Liver (tissue), 8 donors: ENCODE measurements at regions not wholly inside any gene's neighbourhood (a gene's known extent, or its start where the extent isn't known, plus 50 kb on each side); places are given as distances from the start of the nearest gene placed in this dataset.

ENCODE experiments used
- DNase-seq: peaks from one replicate; pipeline ENCODE4 v3.0.0-alpha.2; 2017; ENCODE audit warnings: low spot score
- H3K27ac ChIP-seq, 2 donors: one replicate each; pipeline ENCODE4 v1.7.0; 2013; ENCODE audit warnings: inconsistent platforms in 2 of 2, low read length in 2 of 2, control low read depth in 1 of 2, low read depth in 1 of 2, mild to moderate bottlenecking in 1 of 2
- H3K27me3 ChIP-seq, 4 donors: one replicate each; pipeline versions ENCODE4 v1.6.1 to v1.7.0; 2013; ENCODE audit warnings: low read length in 3 of 4, inconsistent platforms in 1 of 4, mild to moderate bottlenecking in 1 of 4, moderate library complexity in 1 of 4; ENCODE audit not compliant: control insufficient read depth in 4 of 4, insufficient read depth in 4 of 4
- H3K36me3 ChIP-seq, 4 donors: one replicate each; pipeline versions ENCODE4 v1.6.1 to v1.7.0; 2013; ENCODE audit warnings: low read length in 3 of 4, mild to moderate bottlenecking in 3 of 4, low read depth in 1 of 4, moderate library complexity in 1 of 4; ENCODE audit not compliant: control insufficient read depth in 4 of 4, insufficient read depth in 3 of 4
- H3K4me1 ChIP-seq, 4 donors: one replicate each; pipeline versions ENCODE4 v1.6.1 to v1.7.0; 2013; ENCODE audit warnings: low read length in 3 of 4, mild to moderate bottlenecking in 3 of 4, moderate library complexity in 1 of 4; ENCODE audit not compliant: control insufficient read depth in 4 of 4, insufficient read depth in 4 of 4
- H3K4me3 ChIP-seq, 3 donors: one replicate each; pipeline versions ENCODE4 v1.6.1 to v1.7.0; 2013; ENCODE audit warnings: low read length in 3 of 3, control low read depth in 1 of 3, low read depth in 1 of 3, mild to moderate bottlenecking in 1 of 3
- H3K9ac ChIP-seq, 2 donors: one replicate each; pipeline ENCODE4 v1.7.0; 2013; ENCODE audit warnings: low read length in 2 of 2, mild to moderate bottlenecking in 2 of 2, moderate library complexity in 2 of 2, control low read depth in 1 of 2, low read depth in 1 of 2
- H3K9me3 ChIP-seq, 4 donors: one replicate each; pipeline versions ENCODE4 v1.6.1 to v1.7.0; 2013; ENCODE audit warnings: low read length in 3 of 4; ENCODE audit not compliant: control insufficient read depth in 4 of 4
- EGR1 ChIP-seq, 2 donors: IDR thresholded peaks; 2 replicates each; pipeline ENCODE4 v1.6.1; 2016 to 2018; ENCODE audit warnings: antibody characterized with exemption in 2 of 2, low read depth in 2 of 2
- FOXA1 ChIP-seq: IDR thresholded peaks from 2 replicates; pipeline ENCODE4 v1.6.1; 2016; ENCODE audit warnings: antibody characterized with exemption
- FOXA2 ChIP-seq: IDR thresholded peaks from 2 replicates; pipeline ENCODE4 v1.6.1; 2016; ENCODE audit warnings: antibody characterized with exemption
- GABPA ChIP-seq, 2 donors: IDR thresholded peaks in 1 of 2; conservative IDR thresholded peaks in 1 of 2; 2 replicates each; pipeline ENCODE4 v1.6.1; 2016; ENCODE audit warnings: antibody characterized with exemption in 2 of 2, mild to moderate bottlenecking in 1 of 2, moderate library complexity in 1 of 2
- HNF4A ChIP-seq, 2 donors: conservative IDR thresholded peaks; 2 replicates each; pipeline ENCODE4 v1.6.1; 2016; ENCODE audit warnings: antibody characterized with exemption in 2 of 2, mild to moderate bottlenecking in 2 of 2
- HNF4G ChIP-seq: IDR thresholded peaks from 2 replicates; pipeline ENCODE4 v1.6.1; 2016; ENCODE audit warnings: antibody characterized with exemption
- JUND ChIP-seq, 2 donors: IDR thresholded peaks; 2 replicates each; pipeline ENCODE4 v1.6.1; 2016; ENCODE audit warnings: antibody characterized with exemption in 2 of 2
- NR2F2 ChIP-seq: IDR thresholded peaks from 2 replicates; pipeline ENCODE4 v1.6.1; 2016; ENCODE audit warnings: antibody characterized with exemption
- RAD21 ChIP-seq, 2 donors: IDR thresholded peaks; 2 replicates each; pipeline ENCODE4 v1.6.1; 2016; ENCODE audit warnings: antibody characterized with exemption in 2 of 2, mild to moderate bottlenecking in 2 of 2
- RXRA ChIP-seq, 2 donors: IDR thresholded peaks; 2 replicates each; pipeline ENCODE4 v1.6.1; 2017 to 2018; ENCODE audit warnings: antibody characterized with exemption in 2 of 2, mild to moderate bottlenecking in 1 of 2
- SP1 ChIP-seq: IDR thresholded peaks from 2 replicates; pipeline ENCODE4 v1.6.1; 2018; ENCODE audit warnings: antibody characterized with exemption, mild to moderate bottlenecking
- TAF1 ChIP-seq: conservative IDR thresholded peaks from 2 replicates; pipeline ENCODE4 v1.6.1; 2016; ENCODE audit warnings: antibody characterized with exemption, mild to moderate bottlenecking
- WGBS: extraction: QIAGEN DNeasy Blood & Tissue Kit; methylation state at CpG from one replicate; pipeline ENCODE4 v1.1.7; 2013; 5-methylcytosine and 5-hydroxymethylcytosine counted together
- TF ChIP-seq, protein P1 (sequence below): IDR thresholded peaks from 2 replicates; pipeline ENCODE4 v1.6.1; 2016; ENCODE audit warnings: antibody characterized with exemption
- TF ChIP-seq, protein P2 (sequence below): IDR thresholded peaks from 2 replicates; pipeline ENCODE4 v1.6.1; 2016; ENCODE audit warnings: antibody characterized with exemption
- TF ChIP-seq, protein P3 (sequence below): fragments of 150-350 bp; IDR thresholded peaks from 2 replicates; pipeline ENCODE4 v1.5.1; 2017; ENCODE audit warnings: improper control_type of control experiment, low read depth, low read length; ENCODE audit not compliant: missing input control
- TF ChIP-seq, protein P4 (sequence below): IDR thresholded peaks from 2 replicates; pipeline ENCODE4 v1.6.1; 2016; ENCODE audit warnings: antibody characterized with exemption, mild to moderate bottlenecking
- donor health status: healthy.
- donor health status: healthy.
- donor health status: healthy.
- donor health status: healthy.
- donor health status: healthy.

DNA sequence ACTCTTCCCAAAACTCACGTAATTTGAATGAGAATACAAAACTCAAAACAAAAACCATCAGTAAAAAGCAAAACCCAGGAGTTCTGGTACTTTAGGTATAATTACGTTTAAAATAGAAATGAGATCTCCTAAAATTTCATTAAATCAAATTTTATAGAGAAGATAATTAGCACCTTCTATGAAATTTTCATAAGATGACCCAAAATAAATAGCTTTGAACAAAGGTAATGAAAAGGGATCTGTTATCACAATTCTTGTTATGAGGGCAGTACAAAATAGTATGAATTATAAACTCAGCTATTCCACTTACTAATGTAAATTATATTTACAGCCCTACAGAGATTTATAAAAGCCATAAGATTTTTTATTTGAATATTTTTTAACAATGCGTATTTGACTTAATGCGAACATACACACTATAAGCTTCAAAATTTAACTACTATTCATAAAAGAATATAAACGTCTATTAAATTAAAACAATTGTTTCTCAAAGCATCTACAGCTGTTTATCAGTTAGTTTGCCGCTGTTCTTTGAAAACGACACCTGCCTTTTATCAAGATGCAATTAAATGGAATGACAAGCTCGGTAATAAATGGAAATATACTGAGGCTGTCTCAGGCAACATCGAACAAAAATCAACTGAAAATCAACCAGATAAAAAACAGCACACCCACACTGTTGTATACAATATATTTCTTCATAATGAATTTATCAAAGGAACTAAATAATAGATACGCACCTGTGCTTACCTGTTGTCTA, 63.8 kb downstream of the KCNRG start (continued):
- TF ChIP-seq, protein P1, sequence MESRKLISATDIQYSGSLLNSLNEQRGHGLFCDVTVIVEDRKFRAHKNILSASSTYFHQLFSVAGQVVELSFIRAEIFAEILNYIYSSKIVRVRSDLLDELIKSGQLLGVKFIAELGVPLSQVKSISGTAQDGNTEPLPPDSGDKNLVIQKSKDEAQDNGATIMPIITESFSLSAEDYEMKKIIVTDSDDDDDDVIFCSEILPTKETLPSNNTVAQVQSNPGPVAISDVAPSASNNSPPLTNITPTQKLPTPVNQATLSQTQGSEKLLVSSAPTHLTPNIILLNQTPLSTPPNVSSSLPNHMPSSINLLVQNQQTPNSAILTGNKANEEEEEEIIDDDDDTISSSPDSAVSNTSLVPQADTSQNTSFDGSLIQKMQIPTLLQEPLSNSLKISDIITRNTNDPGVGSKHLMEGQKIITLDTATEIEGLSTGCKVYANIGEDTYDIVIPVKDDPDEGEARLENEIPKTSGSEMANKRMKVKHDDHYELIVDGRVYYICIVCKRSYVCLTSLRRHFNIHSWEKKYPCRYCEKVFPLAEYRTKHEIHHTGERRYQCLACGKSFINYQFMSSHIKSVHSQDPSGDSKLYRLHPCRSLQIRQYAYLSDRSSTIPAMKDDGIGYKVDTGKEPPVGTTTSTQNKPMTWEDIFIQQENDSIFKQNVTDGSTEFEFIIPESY: no peak
- TF ChIP-seq SP1 (no peak), HNF4G (no peak)
- TF ChIP-seq, protein P2, sequence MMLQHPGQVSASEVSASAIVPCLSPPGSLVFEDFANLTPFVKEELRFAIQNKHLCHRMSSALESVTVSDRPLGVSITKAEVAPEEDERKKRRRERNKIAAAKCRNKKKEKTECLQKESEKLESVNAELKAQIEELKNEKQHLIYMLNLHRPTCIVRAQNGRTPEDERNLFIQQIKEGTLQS: no peak

DNA sequence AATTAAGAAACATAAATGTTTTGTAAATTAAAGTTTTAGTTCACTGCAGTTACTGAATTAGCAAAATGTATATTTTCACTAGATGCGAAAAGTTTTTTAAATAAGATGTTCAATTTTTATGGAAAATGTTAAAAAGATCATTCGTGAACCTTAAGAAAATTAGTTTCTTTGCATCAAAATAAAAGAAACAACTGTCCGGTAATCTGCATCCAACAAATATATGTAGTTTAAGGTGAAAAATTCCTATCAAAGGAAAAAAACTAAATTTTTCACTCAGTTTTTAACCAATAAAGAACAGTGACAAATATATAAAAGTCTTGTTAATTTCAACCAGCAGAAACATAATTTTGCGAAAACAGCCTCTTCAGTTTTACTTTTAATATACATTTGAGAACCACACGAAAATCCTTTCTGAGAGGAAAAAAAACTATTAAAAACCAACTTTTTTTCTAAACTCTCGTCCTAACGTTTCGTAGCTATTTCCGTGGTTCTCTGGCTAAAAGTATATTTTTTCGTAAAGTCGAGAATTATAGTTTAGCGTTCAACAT, 64.5 kb downstream of the KCNRG start:
- peak overlapping the region in 1 of 3 donors; percentile 93 for H3K4me3 ChIP-seq
- H3K9me3 ChIP-seq: no peaks in the 10 kb centered on the region
- WGBS: 50% methylated on average over 12 of the region's 12 CpGs
- H3K9ac ChIP-seq: no peak overlapping the region
- peaks cover 0 to 24% (median 11%) of the 10 kb centered on the region in 4 donors for H3K4me1 ChIP-seq
- H3K36me3 ChIP-seq: no peaks in the 10 kb centered on the region
- no peaks in the 10 kb centered on the region for H3K27me3 ChIP-seq
- H3K27ac ChIP-seq: no peak overlapping the region
- TF ChIP-seq EGR1 (IDR thresholded peaks at IDR 0.05; ENCODE audit: low read depth in 2 of 2): no peak
- TF ChIP-seq, protein P1: no peak
- TF ChIP-seq GABPA (IDR thresholded peaks at IDR 0.05 in 1 of 2, conservative IDR thresholded peaks at IDR 0.05 in 1 of 2): no peak
- no peak for TF ChIP-seq FOXA1
- TF ChIP-seq JUND (IDR thresholded peaks at IDR 0.05): no peak
- TF ChIP-seq RAD21 (IDR thresholded peaks at IDR 0.05): no peak
- TF ChIP-seq RXRA (IDR thresholded peaks at IDR 0.05): no peak
- TF ChIP-seq, protein P3, sequence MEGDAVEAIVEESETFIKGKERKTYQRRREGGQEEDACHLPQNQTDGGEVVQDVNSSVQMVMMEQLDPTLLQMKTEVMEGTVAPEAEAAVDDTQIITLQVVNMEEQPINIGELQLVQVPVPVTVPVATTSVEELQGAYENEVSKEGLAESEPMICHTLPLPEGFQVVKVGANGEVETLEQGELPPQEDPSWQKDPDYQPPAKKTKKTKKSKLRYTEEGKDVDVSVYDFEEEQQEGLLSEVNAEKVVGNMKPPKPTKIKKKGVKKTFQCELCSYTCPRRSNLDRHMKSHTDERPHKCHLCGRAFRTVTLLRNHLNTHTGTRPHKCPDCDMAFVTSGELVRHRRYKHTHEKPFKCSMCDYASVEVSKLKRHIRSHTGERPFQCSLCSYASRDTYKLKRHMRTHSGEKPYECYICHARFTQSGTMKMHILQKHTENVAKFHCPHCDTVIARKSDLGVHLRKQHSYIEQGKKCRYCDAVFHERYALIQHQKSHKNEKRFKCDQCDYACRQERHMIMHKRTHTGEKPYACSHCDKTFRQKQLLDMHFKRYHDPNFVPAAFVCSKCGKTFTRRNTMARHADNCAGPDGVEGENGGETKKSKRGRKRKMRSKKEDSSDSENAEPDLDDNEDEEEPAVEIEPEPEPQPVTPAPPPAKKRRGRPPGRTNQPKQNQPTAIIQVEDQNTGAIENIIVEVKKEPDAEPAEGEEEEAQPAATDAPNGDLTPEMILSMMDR: no peak
- TF ChIP-seq TAF1: no peak
- TF ChIP-seq SP1: no peak
- TF ChIP-seq NR2F2: no peak
- TF ChIP-seq, protein P4, sequence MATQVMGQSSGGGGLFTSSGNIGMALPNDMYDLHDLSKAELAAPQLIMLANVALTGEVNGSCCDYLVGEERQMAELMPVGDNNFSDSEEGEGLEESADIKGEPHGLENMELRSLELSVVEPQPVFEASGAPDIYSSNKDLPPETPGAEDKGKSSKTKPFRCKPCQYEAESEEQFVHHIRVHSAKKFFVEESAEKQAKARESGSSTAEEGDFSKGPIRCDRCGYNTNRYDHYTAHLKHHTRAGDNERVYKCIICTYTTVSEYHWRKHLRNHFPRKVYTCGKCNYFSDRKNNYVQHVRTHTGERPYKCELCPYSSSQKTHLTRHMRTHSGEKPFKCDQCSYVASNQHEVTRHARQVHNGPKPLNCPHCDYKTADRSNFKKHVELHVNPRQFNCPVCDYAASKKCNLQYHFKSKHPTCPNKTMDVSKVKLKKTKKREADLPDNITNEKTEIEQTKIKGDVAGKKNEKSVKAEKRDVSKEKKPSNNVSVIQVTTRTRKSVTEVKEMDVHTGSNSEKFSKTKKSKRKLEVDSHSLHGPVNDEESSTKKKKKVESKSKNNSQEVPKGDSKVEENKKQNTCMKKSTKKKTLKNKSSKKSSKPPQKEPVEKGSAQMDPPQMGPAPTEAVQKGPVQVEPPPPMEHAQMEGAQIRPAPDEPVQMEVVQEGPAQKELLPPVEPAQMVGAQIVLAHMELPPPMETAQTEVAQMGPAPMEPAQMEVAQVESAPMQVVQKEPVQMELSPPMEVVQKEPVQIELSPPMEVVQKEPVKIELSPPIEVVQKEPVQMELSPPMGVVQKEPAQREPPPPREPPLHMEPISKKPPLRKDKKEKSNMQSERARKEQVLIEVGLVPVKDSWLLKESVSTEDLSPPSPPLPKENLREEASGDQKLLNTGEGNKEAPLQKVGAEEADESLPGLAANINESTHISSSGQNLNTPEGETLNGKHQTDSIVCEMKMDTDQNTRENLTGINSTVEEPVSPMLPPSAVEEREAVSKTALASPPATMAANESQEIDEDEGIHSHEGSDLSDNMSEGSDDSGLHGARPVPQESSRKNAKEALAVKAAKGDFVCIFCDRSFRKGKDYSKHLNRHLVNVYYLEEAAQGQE: no peak
- TF ChIP-seq, protein P2: no peak
- TF ChIP-seq FOXA2: no peak
- no peak for TF ChIP-seq HNF4G
- no peak for TF ChIP-seq HNF4A (conservative IDR thresholded peaks at IDR 0.05)
- no peak for DNase-seq
